Spleen (tissue), 11 donors: ENCODE measurements at regions not wholly inside any gene's neighbourhood (a gene's known extent, or its start where the extent isn't known, plus 50 kb on each side); places are given as distances from the start of the nearest gene placed in this dataset.

Experiments
- DNase-seq: peaks from one replicate; pipeline ENCODE4 v3.0.0-alpha.2; 2020
- H3K27ac ChIP-seq, 8 donors: fragments of 200-600 bp; sonication (generic) in 7 of 8; 1 replicate in 4 of 8; 2 replicates in 4 of 8; pipeline versions ENCODE4 v1.5.0 to v1.8.0; 2016 to 2021; ENCODE audit warnings: inconsistent platforms in 4 of 8, mild to moderate bottlenecking in 4 of 8, moderate library complexity in 1 of 8
- H3K27me3 ChIP-seq, 7 donors: fragments of 200-600 bp; sonication (generic) in 6 of 7; replicated peaks in 1 of 7; 1 replicate in 4 of 7; 2 replicates in 3 of 7; pipeline versions ENCODE4 v1.5.0 to v1.8.0; 2016 to 2021; ENCODE audit warnings: inconsistent platforms in 3 of 7, mild to moderate bottlenecking in 1 of 7
- H3K36me3 ChIP-seq, 6 donors: fragments of 200-600 bp; sonication (generic) in 5 of 6; 1 replicate in 4 of 6; 2 replicates in 2 of 6; pipeline versions ENCODE4 v1.5.0 to v1.8.0; 2016 to 2021; ENCODE audit warnings: inconsistent platforms in 2 of 6
- H3K4me1 ChIP-seq, 6 donors: fragments of 200-600 bp; sonication (generic) in 5 of 6; 1 replicate in 3 of 6; 2 replicates in 3 of 6; pipeline versions ENCODE4 v1.5.0 to v1.8.0; 2016 to 2021; ENCODE audit warnings: inconsistent platforms in 3 of 6
- H3K4me3 ChIP-seq, 8 donors: fragments of 200-600 bp; sonication (generic) in 7 of 8; 1 replicate in 4 of 8; 2 replicates in 4 of 8; pipeline versions ENCODE4 v1.5.0 to v1.8.0; 2016 to 2021; ENCODE audit warnings: inconsistent platforms in 4 of 8, mild to moderate bottlenecking in 4 of 8, moderate library complexity in 2 of 8
- H3K9me3 ChIP-seq, 8 donors: fragments of 200-600 bp; sonication (generic) in 7 of 8; 1 replicate in 4 of 8; 2 replicates in 4 of 8; pipeline versions ENCODE4 v1.5.0 to v1.8.0; 2016 to 2021; ENCODE audit warnings: inconsistent platforms in 4 of 8
- CTCF ChIP-seq, 11 experiments: fragments of 200-600 bp in 7 of 11; fragments of 450-650 bp in 4 of 11; sonication (generic) in 4 of 11; IDR thresholded peaks in 8 of 11; conservative IDR thresholded peaks in 3 of 11; 1 replicate in 7 of 11; 2 replicates in 4 of 11; pipeline versions ENCODE4 v1.4.0 to v1.8.0; 2016 to 2021; ENCODE audit warnings: antibody characterized with exemption in 11 of 11, inconsistent platforms in 4 of 11, mild to moderate bottlenecking in 1 of 11
- POLR2A ChIP-seq, 3 donors: fragments of 450-650 bp; IDR thresholded peaks; one replicate each; pipeline ENCODE4 v1.5.1; 2017; ENCODE audit warnings: antibody characterized with exemption in 3 of 3, mild to moderate bottlenecking in 1 of 3
- POLR2AphosphoS5 ChIP-seq, 3 donors: sonication (generic); formaldehyde crosslinking; IDR thresholded peaks; one replicate each; pipeline ENCODE4 v1.5.1; 2017; ENCODE audit warnings: antibody characterized with exemption in 3 of 3
- WGBS, 5 donors: extraction: QIAGEN DNeasy Blood & Tissue Kit in 3 of 5; methylation state at CpG; one replicate each; pipeline versions ENCODE4 v1.1.5 to v1.1.7; 2013 to 2018; 5-methylcytosine and 5-hydroxymethylcytosine counted together
- intact Hi-C: fragments of 100-400 bp; cut with DNase I; formaldehyde crosslinking; loops from one replicate; pipeline ENCODE4 v1.15.0; 2023; ENCODE audit warnings: low total_unique reads
- donor health status: healthy with polysubstance abuse.
- donor health status: DM: no; HTN: no; CAD: no; lungs with moderate emphysema.
- donor health status: DM: no; HTN: no; CAD: no.
- donor health status: Bipolar disorder and iron deficiency.
- donor health status: healthy.
- donor health status: DM: no; HTN: no; CAD: no.
- donor health status: DM: yes; HTN: yes; CAD: no.

- Histone ChIP-seq H3K9me3 (no peaks in the 10 kb centered on the region), H3K4me1 (no peaks in the 10 kb centered on the region), H3K36me3 (no peaks in the 10 kb centered on the region), H3K27me3 (no peaks in the 10 kb centered on the region), H3K4me3 (no peak overlapping the region), H3K27ac (no peak overlapping the region)
- no peak for DNase-seq
- intact Hi-C loops = no loop called here
- TF ChIP-seq POLR2A (IDR thresholded peaks at IDR 0.05) = no peak
- TF ChIP-seq CTCF (IDR thresholded peaks at IDR 0.05 in 8 of 11, conservative IDR thresholded peaks at IDR 0.05 in 3 of 11) = no peak
- no peak for TF ChIP-seq POLR2AphosphoS5 (IDR thresholded peaks at IDR 0.05)
- WGBS, 5 donors = 95 to 97% (median 96%) methylated on average over 4 of the region's 4 CpGs
Measured at GRCh38 chr3:72120039-72120438, 335.1 kb upstream of the PROK2 start.

GRCh38 chr3:72118628-72119027 is 333.7 kb upstream of the PROK2 start:
- H3K36me3 ChIP-seq = no peaks in the 10 kb centered on the region
- no peak overlapping the region for H3K4me3 ChIP-seq
- H3K4me1 ChIP-seq = no peaks in the 10 kb centered on the region
- intact Hi-C loops = no loop called here
- no peak overlapping the region for H3K27ac ChIP-seq
- no peak for TF ChIP-seq POLR2A (IDR thresholded peaks at IDR 0.05)
- no peak for TF ChIP-seq POLR2AphosphoS5 (IDR thresholded peaks at IDR 0.05)
- TF ChIP-seq CTCF (IDR thresholded peaks at IDR 0.05 in 8 of 11, conservative IDR thresholded peaks at IDR 0.05 in 3 of 11) = no peak
- no peaks in the 10 kb centered on the region for H3K27me3 ChIP-seq
- no peak for DNase-seq
- H3K9me3 ChIP-seq = no peaks in the 10 kb centered on the region

GRCh38 chr3:72116226-72116625 is 331.3 kb upstream of the PROK2 start:
- no peaks in the 10 kb centered on the region for H3K9me3 ChIP-seq
- H3K4me1 ChIP-seq = no peaks in the 10 kb centered on the region
- intact Hi-C loops = no loop called here
- 90 to 98% (median 95%) methylated on average over 7 of the region's 7 CpGs for WGBS, 5 donors
- no peaks in the 10 kb centered on the region for H3K27me3 ChIP-seq
- H3K36me3 ChIP-seq = no peaks in the 10 kb centered on the region
- TF ChIP-seq POLR2A (IDR thresholded peaks at IDR 0.05) (no peak), POLR2AphosphoS5 (IDR thresholded peaks at IDR 0.05) (no peak), CTCF (IDR thresholded peaks at IDR 0.05 in 8 of 11, conservative IDR thresholded peaks at IDR 0.05 in 3 of 11) (no peak)
- no peak overlapping the region for H3K27ac ChIP-seq
- DNase-seq = no peak
- no peak overlapping the region for H3K4me3 ChIP-seq

- H3K4me3 ChIP-seq = no peak overlapping the region
Measured at GRCh38 chr3:72115307-72115706, 330.4 kb upstream of the PROK2 start.

More at GRCh38 chr3:72115307-72115706, 330.4 kb upstream of the PROK2 start:
- 95 to 98% (median 96%) methylated on average over 6 of the region's 6 CpGs for WGBS, 5 donors
- Histone ChIP-seq H3K36me3 (no peaks in the 10 kb centered on the region), H3K27me3 (no peaks in the 10 kb centered on the region), H3K9me3 (no peaks in the 10 kb centered on the region), H3K4me1 (no peaks in the 10 kb centered on the region), H3K27ac (no peak overlapping the region)
- no peak for DNase-seq
- TF ChIP-seq CTCF (IDR thresholded peaks at IDR 0.05 in 8 of 11, conservative IDR thresholded peaks at IDR 0.05 in 3 of 11) (no peak), POLR2AphosphoS5 (IDR thresholded peaks at IDR 0.05) (no peak), POLR2A (IDR thresholded peaks at IDR 0.05) (no peak)
- intact Hi-C loops = no loop called here
